SK-N-MC (cell line): ENCODE measurements at regions not wholly inside any gene's neighbourhood (a gene's known extent, or its start where the extent isn't known, plus 50 kb on each side); places are given as distances from the start of the nearest gene placed in this dataset.

Experiments used
- EZH2 ChIP-seq: fragments of 200-600 bp; sonication (generic); IDR thresholded peaks from one replicate; pipeline ENCODE4 v1.6.1; 2017; ENCODE audit warnings: antibody characterized with exemption
- POLR2AphosphoS5 ChIP-seq: IDR thresholded peaks from 2 replicates; pipeline ENCODE4 v1.6.1; 2012; ENCODE audit warnings: mild to moderate bottlenecking, low read depth, low read length, borderline replicate concordance

GRCh38 chr12:58540480-58541299 is 379.6 kb downstream of the LRIG3 start:
- TF ChIP-seq POLR2AphosphoS5: no peak; the same call in 1 of the 2 replicates
- TF ChIP-seq EZH2: no peak
